Ishikawa (cell line): ENCODE measurements at regions not wholly inside any gene's neighbourhood (a gene's known extent, or its start where the extent isn't known, plus 50 kb on each side); places are given as distances from the start of the nearest gene placed in this dataset.

ENCODE experiments used
- CEBPB ChIP-seq: IDR thresholded peaks from 2 replicates; pipeline ENCODE4 v1.6.1; 2012
- CREB1 ChIP-seq: IDR thresholded peaks from 2 replicates; pipeline ENCODE4 v1.6.1; 2012; ENCODE audit warnings: low read depth
- EGR1 ChIP-seq: IDR thresholded peaks from 2 replicates; pipeline ENCODE4 v1.6.1; 2012
- EP300 ChIP-seq: IDR thresholded peaks from 2 replicates; pipeline ENCODE4 v1.6.1; 2012; ENCODE audit warnings: borderline replicate concordance
- FOXM1 ChIP-seq: IDR thresholded peaks from 2 replicates; pipeline ENCODE4 v1.6.1; 2012; ENCODE audit warnings: low read depth, borderline replicate concordance
- MAX ChIP-seq: IDR thresholded peaks from 2 replicates; pipeline ENCODE4 v1.6.1; 2012
- NFIC ChIP-seq: IDR thresholded peaks from 2 replicates; pipeline ENCODE4 v1.6.1; 2012
- RAD21 ChIP-seq: IDR thresholded peaks from 2 replicates; pipeline ENCODE4 v1.6.1; 2012; ENCODE audit warnings: low read depth
- REST ChIP-seq: IDR thresholded peaks from 2 replicates; pipeline ENCODE4 v1.6.1; 2012; ENCODE audit warnings: low read depth, mild to moderate bottlenecking
- TAF1 ChIP-seq: IDR thresholded peaks from 2 replicates; pipeline ENCODE4 v1.6.1; 2012; ENCODE audit warnings: low read depth, mild to moderate bottlenecking
- TCF12 ChIP-seq: IDR thresholded peaks from 2 replicates; pipeline ENCODE4 v1.6.1; 2012; ENCODE audit warnings: low read depth
- TEAD4 ChIP-seq: IDR thresholded peaks from 2 replicates; pipeline ENCODE4 v1.6.1; 2012
- USF1 ChIP-seq: IDR thresholded peaks from 2 replicates; pipeline ENCODE4 v1.6.1; 2012
- YY1 ChIP-seq: IDR thresholded peaks from 2 replicates; pipeline ENCODE4 v1.6.1; 2012; ENCODE audit warnings: low read depth
- ZBTB7A ChIP-seq: IDR thresholded peaks from 2 replicates; pipeline ENCODE4 v1.6.1; 2012; ENCODE audit warnings: low read depth

GRCh38 chr1:221527886-221528624 lies 213.8 kb downstream of the DUSP10 start:
- TF ChIP-seq TCF12 (no peak), NFIC (no peak), EP300 (no peak), TEAD4 (no peak), TAF1 (no peak), USF1 (no peak), REST (no peak), CREB1 (no peak), ZBTB7A (no peak), RAD21 (no peak), YY1 (no peak), CEBPB (no peak), MAX (no peak), FOXM1 (no peak)

- TF ChIP-seq NFIC (no peak), CREB1 (no peak)
Observed at GRCh38 chr1:221530791-221531190, 211.1 kb downstream of the DUSP10 start.

- no peak for TF ChIP-seq USF1
- TF ChIP-seq CEBPB, result no peak
- no peak for TF ChIP-seq TAF1
- no peak for TF ChIP-seq TEAD4
- TF ChIP-seq FOXM1, result no peak
- no peak for TF ChIP-seq NFIC
- TF ChIP-seq MAX, result no peak
Observed at GRCh38 chr1:221532071-221532773, 209.7 kb downstream of the DUSP10 start.

- TF ChIP-seq YY1 (no peak), RAD21 (no peak), CEBPB (no peak), TEAD4 (no peak), CREB1 (no peak), TCF12 (no peak), REST (no peak), USF1 (no peak), ZBTB7A (no peak), EGR1 (no peak), TAF1 (no peak), MAX (no peak), EP300 (no peak), NFIC (no peak), FOXM1 (no peak)
Observed at GRCh38 chr1:221541296-221541695, 200.6 kb downstream of the DUSP10 start.

GRCh38 chr1:221543529-221544120 lies 198.3 kb downstream of the DUSP10 start:
- TF ChIP-seq CREB1 (no peak), FOXM1 (no peak), TAF1 (no peak)
